WTC11 (cell line): ENCODE measurements at regions not wholly inside any gene's neighbourhood (a gene's known extent, or its start where the extent isn't known, plus 50 kb on each side); places are given as distances from the start of the nearest gene placed in this dataset.

ENCODE experiments used
- RORB ChIP-seq: fragments of 250-450 bp; sonication (Bioruptor Pico); IDR thresholded peaks from 2 replicates; pipeline ENCODE4 v1.9.0; 2021; ENCODE audit warnings: mild to moderate bottlenecking
- TF ChIP-seq, protein P1 (sequence below): fragments of 250-450 bp; sonication (Bioruptor Pico); conservative IDR thresholded peaks from 2 replicates; pipeline ENCODE4 v1.9.0; 2021; ENCODE audit warnings: mild to moderate bottlenecking
- TF ChIP-seq, protein P2 (sequence below): sonication (generic); formaldehyde crosslinking; IDR thresholded peaks from 2 replicates; pipeline ENCODE4 v1.8.1; 2022; ENCODE audit warnings: missing genetic modification reagents, borderline replicate concordance

DNA sequence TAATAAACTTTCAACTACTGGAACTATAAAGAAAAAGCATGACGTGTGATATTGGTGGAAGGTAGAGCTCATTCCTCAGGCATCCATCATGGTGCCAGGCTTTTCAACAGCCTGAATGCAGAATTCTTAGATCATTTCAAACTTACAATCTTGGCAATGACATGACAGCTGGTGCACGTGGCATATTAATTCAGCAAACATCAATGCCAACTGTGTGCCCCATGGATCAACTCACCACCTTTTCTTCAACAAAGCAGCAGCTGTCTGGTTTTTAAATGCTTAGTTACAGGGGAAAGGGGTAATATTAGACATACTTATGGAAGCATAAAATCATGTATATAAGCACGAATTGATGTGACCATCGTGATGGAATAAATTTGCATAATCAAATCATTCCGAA is 56.0 kb upstream of the OR13F1 start (continued):
- TF ChIP-seq, protein P1, sequence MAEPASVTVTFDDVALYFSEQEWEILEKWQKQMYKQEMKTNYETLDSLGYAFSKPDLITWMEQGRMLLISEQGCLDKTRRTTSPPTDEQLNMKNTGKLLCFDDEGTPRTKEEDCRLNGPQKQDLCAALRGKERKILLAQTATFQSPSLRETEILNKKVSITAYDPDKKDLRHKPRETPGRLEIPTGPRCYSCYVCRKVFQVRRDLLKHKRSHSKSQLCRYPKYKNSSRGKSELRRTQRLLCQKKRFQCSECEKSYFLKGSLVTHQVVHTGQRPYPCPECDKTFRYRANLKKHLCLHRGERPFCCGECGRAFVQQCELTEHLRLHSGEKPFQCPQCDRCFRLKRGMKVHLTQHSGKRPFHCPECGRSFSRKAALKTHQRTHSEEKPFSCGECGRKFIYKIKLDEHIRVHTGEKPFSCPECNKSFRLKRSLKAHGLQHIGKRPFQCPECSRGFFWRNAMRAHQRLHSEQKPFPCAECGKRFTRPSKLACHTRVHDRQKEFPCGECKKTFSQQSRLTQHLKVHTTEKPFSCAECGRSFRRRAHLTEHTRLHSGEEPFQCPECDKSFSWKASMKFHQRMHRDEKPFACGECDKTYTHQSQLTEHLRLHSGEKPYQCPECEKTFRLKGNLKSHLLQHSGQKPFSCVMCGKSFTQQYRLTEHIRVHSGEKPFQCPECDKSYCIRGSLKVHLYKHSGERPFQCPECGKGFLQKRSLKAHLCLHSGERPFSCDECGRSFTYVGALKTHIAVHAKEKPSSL (CRISPR knock-in tag) = no peak
- TF ChIP-seq RORB (CRISPR knock-in tag) = no peak
- TF ChIP-seq, protein P2, sequence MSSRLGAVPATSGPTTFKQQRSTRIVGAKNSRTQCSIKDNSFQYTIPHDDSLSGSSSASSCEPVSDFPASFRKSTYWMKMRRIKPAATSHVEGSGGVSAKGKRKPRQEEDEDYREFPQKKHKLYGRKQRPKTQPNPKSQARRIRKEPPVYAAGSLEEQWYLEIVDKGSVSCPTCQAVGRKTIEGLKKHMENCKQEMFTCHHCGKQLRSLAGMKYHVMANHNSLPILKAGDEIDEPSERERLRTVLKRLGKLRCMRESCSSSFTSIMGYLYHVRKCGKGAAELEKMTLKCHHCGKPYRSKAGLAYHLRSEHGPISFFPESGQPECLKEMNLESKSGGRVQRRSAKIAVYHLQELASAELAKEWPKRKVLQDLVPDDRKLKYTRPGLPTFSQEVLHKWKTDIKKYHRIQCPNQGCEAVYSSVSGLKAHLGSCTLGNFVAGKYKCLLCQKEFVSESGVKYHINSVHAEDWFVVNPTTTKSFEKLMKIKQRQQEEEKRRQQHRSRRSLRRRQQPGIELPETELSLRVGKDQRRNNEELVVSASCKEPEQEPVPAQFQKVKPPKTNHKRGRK (CRISPR knock-in tag) = no peak
